ENCODE measurements at regions not wholly inside any gene's neighbourhood (a gene's known extent, or its start where the extent isn't known, plus 50 kb on each side); places are given as distances from the start of the nearest gene placed in this dataset.
"Not testable (repeated sequence)": the region's sequence is repeated elsewhere in the genome, so short reads cannot be mapped to it uniquely, and the experiment has no call there.

DNA sequence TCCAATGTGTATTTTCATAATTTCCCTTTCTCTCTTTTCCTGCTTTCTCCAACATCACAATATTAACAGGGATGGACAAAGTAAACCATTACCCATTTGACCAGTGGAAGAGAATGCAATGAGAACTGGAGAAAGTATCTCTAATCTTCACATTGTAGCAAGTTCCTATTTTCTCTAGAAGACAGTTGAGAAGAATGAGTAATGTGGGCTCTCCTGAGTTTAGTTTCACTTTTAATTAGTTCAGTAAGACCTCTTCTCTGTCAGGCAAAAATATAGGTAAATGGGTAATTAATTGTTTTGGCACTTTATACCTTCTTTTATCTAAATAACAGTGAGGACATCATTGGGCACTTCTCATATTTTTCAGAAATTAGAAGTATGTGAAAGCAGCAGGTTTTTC is 602.0 kb downstream of the GLUD2 start:
- no peak overlapping the region for H3K27ac ChIP-seq (ENCODE audit: low read depth, low read length)
- no peak overlapping the region for H3K14ac ChIP-seq (ENCODE audit: low read length)
- H3K9ac ChIP-seq (ENCODE audit: low read length), result no peak overlapping the region
- no peak overlapping the region for H3K4me3 ChIP-seq (ENCODE audit: low read depth, low read length)
- no peak overlapping the region for H2BK120ac ChIP-seq (ENCODE audit: insufficient read depth, low read length, poor library complexity)
- H3K18ac ChIP-seq (ENCODE audit: low read length), result no peak overlapping the region
- H3K4me1 ChIP-seq (ENCODE audit: control insufficient read depth in 1 of 2, insufficient read depth in 2 of 2, low read length in 2 of 2), result no peaks in the 10 kb centered on the region
- H3K79me2 ChIP-seq (ENCODE audit: control insufficient read depth, insufficient read depth, low read length, poor library complexity), result no peaks in the 10 kb centered on the region
- H2BK12ac ChIP-seq (ENCODE audit: low read length), result no peak overlapping the region
- H2BK5ac ChIP-seq (ENCODE audit: low read depth, low read length, poor library complexity), result no peak overlapping the region
- no peak overlapping the region for H3K4ac ChIP-seq (ENCODE audit: low read depth, low read length)
- H3K4me2 ChIP-seq (ENCODE audit: low read length), result no peak overlapping the region
- no peak overlapping the region for H4K8ac ChIP-seq (ENCODE audit: low read depth, low read length)
- H3K79me1 ChIP-seq (ENCODE audit: low read length), result no peaks in the 10 kb centered on the region
- H3K27me3 ChIP-seq (ENCODE audit: insufficient read depth, low read length), result no peaks in the 10 kb centered on the region
- no peak for DNase-seq
- H3K23ac ChIP-seq (ENCODE audit: low read length), result no peak overlapping the region
- no peak overlapping the region for H2AFZ ChIP-seq (ENCODE audit: insufficient read depth, low read length, poor library complexity)
- H4K12ac ChIP-seq (ENCODE audit: low read depth, low read length), result no peak overlapping the region
- no peak overlapping the region for H2AK5ac ChIP-seq (ENCODE audit: low read length)
- no peaks in the 10 kb centered on the region for H3K9me3 ChIP-seq (ENCODE audit: insufficient read depth, low read depth, low read length)
- no peak overlapping the region for H4K91ac ChIP-seq (ENCODE audit: low read depth, low read length)
- H3K36me3 ChIP-seq (ENCODE audit: control insufficient read depth in 1 of 2, insufficient read depth in 2 of 2, low read length in 2 of 2), result no peaks in the 10 kb centered on the region

DNA sequence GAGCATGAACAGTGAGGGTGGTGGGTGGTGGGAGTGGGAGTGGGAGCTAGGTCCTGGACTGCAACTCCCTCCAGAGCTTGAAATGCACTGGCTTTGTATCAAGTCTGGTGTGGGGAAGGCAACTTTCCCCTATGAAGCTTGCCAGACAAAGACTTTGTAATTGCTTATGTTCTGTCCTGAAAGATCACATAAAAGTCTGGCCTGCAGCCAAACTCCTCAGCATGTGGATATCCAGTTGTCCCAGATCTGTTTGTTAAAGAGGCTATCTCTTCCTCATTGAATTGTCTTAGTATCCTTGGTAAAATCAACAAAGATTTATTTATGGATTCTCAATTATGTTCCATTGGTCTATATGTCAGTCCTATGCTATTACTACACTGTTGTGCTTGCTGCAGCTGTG is 607.9 kb downstream of the GLUD2 start:
- no peak overlapping the region for H2AK5ac ChIP-seq (ENCODE audit: low read length)
- no peak overlapping the region for H3K14ac ChIP-seq (ENCODE audit: low read length)
- no peaks in the 10 kb centered on the region for H3K9me3 ChIP-seq (ENCODE audit: insufficient read depth, low read depth, low read length)
- no peak overlapping the region for H4K12ac ChIP-seq (ENCODE audit: low read depth, low read length)
- H2AFZ ChIP-seq (ENCODE audit: insufficient read depth, low read length, poor library complexity), result no peak overlapping the region
- no peaks in the 10 kb centered on the region for H3K79me2 ChIP-seq (ENCODE audit: control insufficient read depth, insufficient read depth, low read length, poor library complexity)
- no peak overlapping the region for H2BK5ac ChIP-seq (ENCODE audit: low read depth, low read length, poor library complexity)
- no peak overlapping the region for H3K23ac ChIP-seq (ENCODE audit: low read length)
- H3K27me3 ChIP-seq (ENCODE audit: insufficient read depth, low read length), result no peaks in the 10 kb centered on the region
- no peak for DNase-seq
- no peak overlapping the region for H3K4me3 ChIP-seq (ENCODE audit: low read depth, low read length)
- no peak overlapping the region for H3K18ac ChIP-seq (ENCODE audit: low read length)
- H3K36me3 ChIP-seq (ENCODE audit: control insufficient read depth in 1 of 2, insufficient read depth in 2 of 2, low read length in 2 of 2), result no peaks in the 10 kb centered on the region
- H4K8ac ChIP-seq (ENCODE audit: low read depth, low read length), result no peak overlapping the region
- H3K79me1 ChIP-seq (ENCODE audit: low read length), result no peaks in the 10 kb centered on the region
- no peak overlapping the region for H4K91ac ChIP-seq (ENCODE audit: low read depth, low read length)
- no peaks in the 10 kb centered on the region for H3K4me1 ChIP-seq (ENCODE audit: control insufficient read depth in 1 of 2, insufficient read depth in 2 of 2, low read length in 2 of 2)
- H3K27ac ChIP-seq (ENCODE audit: low read depth, low read length), result no peak overlapping the region
- no peak overlapping the region for H2BK120ac ChIP-seq (ENCODE audit: insufficient read depth, low read length, poor library complexity)
- H3K4ac ChIP-seq (ENCODE audit: low read depth, low read length), result no peak overlapping the region
- H3K4me2 ChIP-seq (ENCODE audit: low read length), result no peak overlapping the region
- H3K9ac ChIP-seq (ENCODE audit: low read length), result no peak overlapping the region
- no peak overlapping the region for H2BK12ac ChIP-seq (ENCODE audit: low read length)

DNA sequence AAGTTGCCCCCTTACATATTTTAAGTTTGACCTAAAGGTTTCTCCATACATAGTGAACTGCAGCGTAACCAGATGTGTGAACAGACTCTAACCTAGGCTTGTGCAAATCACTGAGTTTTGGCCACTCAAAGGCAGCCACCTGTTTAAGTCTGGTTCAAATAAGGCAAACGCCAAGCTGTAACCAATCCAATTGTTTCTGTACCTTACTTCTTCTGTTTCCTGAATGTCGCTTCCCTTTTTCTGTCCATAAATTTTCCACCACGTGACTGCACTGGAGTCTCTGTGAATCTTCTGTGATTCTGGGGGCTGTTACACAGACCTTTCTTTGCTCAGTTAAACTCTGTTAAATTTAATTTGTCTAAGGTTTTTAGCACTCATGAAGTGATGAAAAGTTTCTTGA is 618.8 kb downstream of the GLUD2 start:
- Histone ChIP-seq H3K4me1 (ENCODE audit: control insufficient read depth in 1 of 2, insufficient read depth in 2 of 2, low read length in 2 of 2) (no peaks in the 10 kb centered on the region), H3K79me1 (ENCODE audit: low read length) (no peaks in the 10 kb centered on the region), H3K4ac (ENCODE audit: low read depth, low read length) (no peak overlapping the region), H3K36me3 (ENCODE audit: control insufficient read depth in 1 of 2, insufficient read depth in 2 of 2, low read length in 2 of 2) (no peaks in the 10 kb centered on the region), H2BK120ac (ENCODE audit: insufficient read depth, low read length, poor library complexity) (no peak overlapping the region), H3K9me3 (ENCODE audit: insufficient read depth, low read depth, low read length) (no peaks in the 10 kb centered on the region), H2BK5ac (ENCODE audit: low read depth, low read length, poor library complexity) (no peak overlapping the region), H2BK12ac (ENCODE audit: low read length) (no peak overlapping the region), H3K4me2 (ENCODE audit: low read length) (no peak overlapping the region), H3K9ac (ENCODE audit: low read length) (no peak overlapping the region), H3K23ac (ENCODE audit: low read length) (no peak overlapping the region), H3K4me3 (ENCODE audit: low read depth, low read length) (no peak overlapping the region), H3K18ac (ENCODE audit: low read length) (no peak overlapping the region), H4K91ac (ENCODE audit: low read depth, low read length) (no peak overlapping the region), H3K27me3 (ENCODE audit: insufficient read depth, low read length) (no peaks in the 10 kb centered on the region), H3K79me2 (ENCODE audit: control insufficient read depth, insufficient read depth, low read length, poor library complexity) (no peaks in the 10 kb centered on the region), H2AFZ (ENCODE audit: insufficient read depth, low read length, poor library complexity) (no peak overlapping the region), H2AK5ac (ENCODE audit: low read length) (no peak overlapping the region), H4K12ac (ENCODE audit: low read depth, low read length) (no peak overlapping the region), H4K8ac (ENCODE audit: low read depth, low read length) (no peak overlapping the region), H3K14ac (ENCODE audit: low read length) (no peak overlapping the region), H3K27ac (ENCODE audit: low read depth, low read length) (no peak overlapping the region)
- DNase-seq, result no peak
- no CpG with 5 or more reads among the region's 4 CpGs for WGBS (ENCODE audit: extremely low coverage, insufficient coverage, insufficient read length)

DNA sequence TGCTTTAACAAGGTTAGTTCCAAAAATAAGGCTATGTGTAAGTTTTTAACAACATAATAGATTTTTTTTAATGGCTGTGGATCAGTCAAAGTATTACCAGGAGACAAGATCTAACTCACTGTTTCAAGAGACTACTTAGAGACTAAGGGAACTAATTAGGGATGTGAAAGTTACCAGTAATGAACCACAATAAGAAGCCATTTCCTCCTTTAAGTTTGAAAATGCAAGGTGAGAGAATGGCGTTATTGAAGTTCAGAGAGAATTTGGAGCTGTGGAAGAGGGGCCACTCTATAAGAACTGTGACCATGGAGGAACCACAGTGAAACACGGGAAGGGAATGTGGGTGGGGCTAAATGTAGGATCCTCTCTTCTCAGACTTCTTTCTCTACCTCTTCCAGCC is 624.2 kb downstream of the GLUD2 start:
- H3K14ac ChIP-seq (ENCODE audit: low read length), result no peak overlapping the region
- no peak overlapping the region for H3K9ac ChIP-seq (ENCODE audit: low read length)
- no peaks in the 10 kb centered on the region for H3K4me1 ChIP-seq (ENCODE audit: control insufficient read depth in 1 of 2, insufficient read depth in 2 of 2, low read length in 2 of 2)
- no peak overlapping the region for H3K4me2 ChIP-seq (ENCODE audit: low read length)
- H4K12ac ChIP-seq (ENCODE audit: low read depth, low read length), result no peak overlapping the region
- no peak overlapping the region for H3K23ac ChIP-seq (ENCODE audit: low read length)
- no peaks in the 10 kb centered on the region for H3K27me3 ChIP-seq (ENCODE audit: insufficient read depth, low read length)
- H4K91ac ChIP-seq (ENCODE audit: low read depth, low read length), result no peak overlapping the region
- H4K8ac ChIP-seq (ENCODE audit: low read depth, low read length), result no peak overlapping the region
- H3K27ac ChIP-seq (ENCODE audit: low read depth, low read length), result no peak overlapping the region
- H3K18ac ChIP-seq (ENCODE audit: low read length), result no peak overlapping the region
- H2AFZ ChIP-seq (ENCODE audit: insufficient read depth, low read length, poor library complexity), result no peak overlapping the region
- H2BK5ac ChIP-seq (ENCODE audit: low read depth, low read length, poor library complexity), result no peak overlapping the region
- H3K9me3 ChIP-seq (ENCODE audit: insufficient read depth, low read depth, low read length), result no peaks in the 10 kb centered on the region
- no peak overlapping the region for H3K4me3 ChIP-seq (ENCODE audit: low read depth, low read length)
- H2AK5ac ChIP-seq (ENCODE audit: low read length), result no peak overlapping the region
- no peak for DNase-seq
- no peaks in the 10 kb centered on the region for H3K79me2 ChIP-seq (ENCODE audit: control insufficient read depth, insufficient read depth, low read length, poor library complexity)
- no peak overlapping the region for H2BK12ac ChIP-seq (ENCODE audit: low read length)
- H3K36me3 ChIP-seq (ENCODE audit: control insufficient read depth in 1 of 2, insufficient read depth in 2 of 2, low read length in 2 of 2), result no peaks in the 10 kb centered on the region
- H3K4ac ChIP-seq (ENCODE audit: low read depth, low read length), result no peak overlapping the region
- H2BK120ac ChIP-seq (ENCODE audit: insufficient read depth, low read length, poor library complexity), result no peak overlapping the region
- H3K79me1 ChIP-seq (ENCODE audit: low read length), result no peaks in the 10 kb centered on the region
- WGBS (ENCODE audit: extremely low coverage, insufficient coverage, insufficient read length), result no CpG with 5 or more reads among the region's 2 CpGs

DNA sequence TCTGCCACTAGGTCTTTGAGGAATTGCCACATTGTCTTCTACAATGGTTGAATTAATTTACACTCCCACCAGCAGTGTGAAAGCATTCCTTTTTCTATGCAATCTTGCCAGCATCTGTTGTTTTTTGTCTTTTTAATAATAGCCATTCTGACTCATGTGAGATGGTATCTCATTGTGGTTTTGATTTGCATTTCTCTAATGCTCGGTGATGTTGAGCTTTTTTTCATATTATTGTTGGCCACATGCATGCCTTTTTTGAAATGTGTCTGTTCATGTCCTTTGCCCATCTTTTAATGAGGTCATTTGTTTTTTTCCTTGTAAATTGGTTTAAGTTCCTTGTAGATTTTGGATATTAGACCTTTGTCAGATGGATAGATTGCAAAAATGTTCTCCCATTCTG is 661.8 kb downstream of the GLUD2 start:
- H3K4me3 ChIP-seq (ENCODE audit: low read depth, low read length); H3K4ac ChIP-seq (ENCODE audit: low read depth, low read length); H3K79me1 ChIP-seq (ENCODE audit: low read length): not testable (repeated sequence)

More for the DNA sequence above, 661.8 kb downstream of the GLUD2 start:
- not testable (repeated sequence) for H2BK120ac ChIP-seq (ENCODE audit: insufficient read depth, low read length, poor library complexity); H4K91ac ChIP-seq (ENCODE audit: low read depth, low read length); H3K14ac ChIP-seq (ENCODE audit: low read length); H3K27ac ChIP-seq (ENCODE audit: low read depth, low read length); H3K9me3 ChIP-seq (ENCODE audit: insufficient read depth, low read depth, low read length); H2AFZ ChIP-seq (ENCODE audit: insufficient read depth, low read length, poor library complexity); H4K8ac ChIP-seq (ENCODE audit: low read depth, low read length); H3K79me2 ChIP-seq (ENCODE audit: control insufficient read depth, insufficient read depth, low read length, poor library complexity); H2BK5ac ChIP-seq (ENCODE audit: low read depth, low read length, poor library complexity); H3K23ac ChIP-seq (ENCODE audit: low read length); H3K27me3 ChIP-seq (ENCODE audit: insufficient read depth, low read length); H2BK12ac ChIP-seq (ENCODE audit: low read length); H3K36me3 ChIP-seq (ENCODE audit: control insufficient read depth in 1 of 2, insufficient read depth in 2 of 2, low read length in 2 of 2); H2AK5ac ChIP-seq (ENCODE audit: low read length); H3K4me2 ChIP-seq (ENCODE audit: low read length); H3K18ac ChIP-seq (ENCODE audit: low read length); H3K4me1 ChIP-seq (ENCODE audit: control insufficient read depth in 1 of 2, insufficient read depth in 2 of 2, low read length in 2 of 2); H4K12ac ChIP-seq (ENCODE audit: low read depth, low read length); H3K9ac ChIP-seq (ENCODE audit: low read length)
- peak in 1 of 2 donors; percentile 24 for DNase-seq
- no CpG with 5 or more reads among the region's 1 CpG for WGBS (ENCODE audit: extremely low coverage, insufficient coverage, insufficient read length)
